ENCODE measurements at regions not wholly inside any gene's neighbourhood (a gene's known extent, or its start where the extent isn't known, plus 50 kb on each side); places are given as distances from the start of the nearest gene placed in this dataset.

GRCh38 chr12:59839514-59839913 is 243.7 kb downstream of the SLC16A7 start:
- no peaks in the 10 kb centered on the region for H3K4me1 Mint-ChIP-seq (ENCODE audit: low read depth)
- intact Hi-C loops (cut with micrococcal nuclease): loop anchor here (10.0 kb wide), 1 partner anchor 395 kb away; no protein-coding TSS in a partner anchor
- no peak overlapping the region for H3K4me3 Mint-ChIP-seq
- H3K36me3 Mint-ChIP-seq (ENCODE audit: low read depth): no peaks in the 10 kb centered on the region
- H3K27ac Mint-ChIP-seq: no peak overlapping the region
- H3K27me3 Mint-ChIP-seq: no peaks in the 10 kb centered on the region
- H3K9me3 Mint-ChIP-seq: no peaks in the 10 kb centered on the region

- intact Hi-C loops (cut with micrococcal nuclease): no loop called here
- no peaks in the 10 kb centered on the region for H3K9me3 Mint-ChIP-seq
- H3K4me1 Mint-ChIP-seq (ENCODE audit: low read depth): no peaks in the 10 kb centered on the region
- no peak overlapping the region for H3K4me3 Mint-ChIP-seq
- H3K27me3 Mint-ChIP-seq: no peaks in the 10 kb centered on the region
- no peak overlapping the region for H3K27ac Mint-ChIP-seq
- no peaks in the 10 kb centered on the region for H3K36me3 Mint-ChIP-seq (ENCODE audit: low read depth)
Measured at GRCh38 chr12:59843260-59843843, 247.5 kb downstream of the SLC16A7 start.

GRCh38 chr12:59844750-59845149 is 248.9 kb downstream of the SLC16A7 start:
- H3K9me3 Mint-ChIP-seq: no peaks in the 10 kb centered on the region
- H3K27me3 Mint-ChIP-seq: no peaks in the 10 kb centered on the region
- H3K27ac Mint-ChIP-seq: no peak overlapping the region
- H3K4me1 Mint-ChIP-seq (ENCODE audit: low read depth): no peaks in the 10 kb centered on the region
- intact Hi-C loops (cut with micrococcal nuclease): no loop called here
- H3K4me3 Mint-ChIP-seq: no peak overlapping the region
- H3K36me3 Mint-ChIP-seq (ENCODE audit: low read depth): no peaks in the 10 kb centered on the region

GRCh38 chr12:59845293-59845692 is 249.5 kb downstream of the SLC16A7 start:
- Mint-ChIP-seq H3K27me3 (no peaks in the 10 kb centered on the region), H3K36me3 (ENCODE audit: low read depth) (no peaks in the 10 kb centered on the region), H3K9me3 (no peaks in the 10 kb centered on the region), H3K4me3 (no peak overlapping the region), H3K27ac (no peak overlapping the region), H3K4me1 (ENCODE audit: low read depth) (no peaks in the 10 kb centered on the region)
- intact Hi-C loops (cut with micrococcal nuclease): no loop called here

GRCh38 chr12:59847127-59847526 is 251.3 kb downstream of the SLC16A7 start:
- no peak overlapping the region for H3K27ac Mint-ChIP-seq
- H3K9me3 Mint-ChIP-seq: no peaks in the 10 kb centered on the region
- no peaks in the 10 kb centered on the region for H3K4me1 Mint-ChIP-seq (ENCODE audit: low read depth)
- intact Hi-C loops (cut with micrococcal nuclease): no loop called here
- no peaks in the 10 kb centered on the region for H3K36me3 Mint-ChIP-seq (ENCODE audit: low read depth)
- H3K27me3 Mint-ChIP-seq: no peaks in the 10 kb centered on the region
- no peak overlapping the region for H3K4me3 Mint-ChIP-seq

GRCh38 chr12:59850268-59850667 is 254.4 kb downstream of the SLC16A7 start:
- no peaks in the 10 kb centered on the region for H3K27me3 Mint-ChIP-seq
- H3K4me3 Mint-ChIP-seq: no peak overlapping the region
- H3K27ac Mint-ChIP-seq: no peak overlapping the region
- H3K36me3 Mint-ChIP-seq (ENCODE audit: low read depth): no peaks in the 10 kb centered on the region
- no peaks in the 10 kb centered on the region for H3K4me1 Mint-ChIP-seq (ENCODE audit: low read depth)
- intact Hi-C loops (cut with micrococcal nuclease): no loop called here
- no peaks in the 10 kb centered on the region for H3K9me3 Mint-ChIP-seq

- Mint-ChIP-seq H3K9me3 (peaks cover 38% of the 10 kb centered on the region), H3K27me3 (no peaks in the 10 kb centered on the region), H3K4me3 (no peak overlapping the region), H3K4me1 (ENCODE audit: low read depth) (no peaks in the 10 kb centered on the region), H3K36me3 (ENCODE audit: low read depth) (no peaks in the 10 kb centered on the region), H3K27ac (no peak overlapping the region)
- intact Hi-C loops (cut with micrococcal nuclease): no loop called here
Measured at GRCh38 chr12:59858508-59859170, 262.8 kb downstream of the SLC16A7 start.

GRCh38 chr12:59859171-59859510 is 263.3 kb downstream of the SLC16A7 start:
- H3K4me3 Mint-ChIP-seq: no peak overlapping the region
- no peaks in the 10 kb centered on the region for H3K4me1 Mint-ChIP-seq (ENCODE audit: low read depth)
- H3K27ac Mint-ChIP-seq: no peak overlapping the region
- H3K27me3 Mint-ChIP-seq: no peaks in the 10 kb centered on the region
- intact Hi-C loops (cut with micrococcal nuclease): no loop called here
- H3K36me3 Mint-ChIP-seq (ENCODE audit: low read depth): no peaks in the 10 kb centered on the region
- peaks cover 38% of the 10 kb centered on the region for H3K9me3 Mint-ChIP-seq

- H3K4me1 Mint-ChIP-seq (ENCODE audit: low read depth): no peaks in the 10 kb centered on the region
- H3K9me3 Mint-ChIP-seq: peaks cover 27% of the 10 kb centered on the region
- H3K36me3 Mint-ChIP-seq (ENCODE audit: low read depth): no peaks in the 10 kb centered on the region
- intact Hi-C loops (cut with micrococcal nuclease): no loop called here
- H3K4me3 Mint-ChIP-seq: no peak overlapping the region
- no peak overlapping the region for H3K27ac Mint-ChIP-seq
- no peaks in the 10 kb centered on the region for H3K27me3 Mint-ChIP-seq
Measured at GRCh38 chr12:59861635-59862034, 265.8 kb downstream of the SLC16A7 start.

GRCh38 chr12:59867055-59867454 is 271.2 kb downstream of the SLC16A7 start:
- Mint-ChIP-seq H3K27me3 (no peaks in the 10 kb centered on the region), H3K9me3 (peaks cover 22% of the 10 kb centered on the region), H3K4me1 (ENCODE audit: low read depth) (no peaks in the 10 kb centered on the region), H3K27ac (no peak overlapping the region), H3K4me3 (no peak overlapping the region), H3K36me3 (ENCODE audit: low read depth) (no peaks in the 10 kb centered on the region)
- intact Hi-C loops (cut with micrococcal nuclease): no loop called here

- intact Hi-C loops (cut with micrococcal nuclease): no loop called here
- Mint-ChIP-seq H3K36me3 (ENCODE audit: low read depth) (no peaks in the 10 kb centered on the region), H3K27me3 (no peaks in the 10 kb centered on the region), H3K9me3 (peaks cover 22% of the 10 kb centered on the region), H3K4me3 (no peak overlapping the region), H3K27ac (no peak overlapping the region), H3K4me1 (ENCODE audit: low read depth) (no peaks in the 10 kb centered on the region)
Measured at GRCh38 chr12:59867689-59868088, 271.9 kb downstream of the SLC16A7 start.

GRCh38 chr12:59871779-59872178 is 275.9 kb downstream of the SLC16A7 start:
- intact Hi-C loops (cut with micrococcal nuclease): no loop called here
- Mint-ChIP-seq H3K36me3 (ENCODE audit: low read depth) (no peaks in the 10 kb centered on the region), H3K4me3 (no peak overlapping the region), H3K27ac (no peak overlapping the region), H3K4me1 (ENCODE audit: low read depth) (peaks cover 6% of the 10 kb centered on the region), H3K9me3 (peaks cover 30% of the 10 kb centered on the region), H3K27me3 (no peaks in the 10 kb centered on the region)

GRCh38 chr12:59873136-59873535 is 277.3 kb downstream of the SLC16A7 start:
- Mint-ChIP-seq H3K4me1 (ENCODE audit: low read depth) (peaks cover 6% of the 10 kb centered on the region), H3K4me3 (no peak overlapping the region), H3K36me3 (ENCODE audit: low read depth) (no peaks in the 10 kb centered on the region), H3K9me3 (peaks cover 30% of the 10 kb centered on the region), H3K27ac (no peak overlapping the region), H3K27me3 (no peaks in the 10 kb centered on the region)
- intact Hi-C loops (cut with micrococcal nuclease): no loop called here

GRCh38 chr12:59874781-59875180 is 279.0 kb downstream of the SLC16A7 start:
- no peak overlapping the region for H3K4me3 Mint-ChIP-seq
- no peak overlapping the region for H3K27ac Mint-ChIP-seq
- peaks cover 30% of the 10 kb centered on the region for H3K9me3 Mint-ChIP-seq
- H3K27me3 Mint-ChIP-seq: no peaks in the 10 kb centered on the region
- H3K36me3 Mint-ChIP-seq (ENCODE audit: low read depth): no peaks in the 10 kb centered on the region
- intact Hi-C loops (cut with micrococcal nuclease): no loop called here
- peaks cover 6% of the 10 kb centered on the region for H3K4me1 Mint-ChIP-seq (ENCODE audit: low read depth)

- Mint-ChIP-seq H3K4me3 (no peak overlapping the region), H3K36me3 (ENCODE audit: low read depth) (no peaks in the 10 kb centered on the region), H3K9me3 (peaks cover 9% of the 10 kb centered on the region), H3K4me1 (ENCODE audit: low read depth) (no peaks in the 10 kb centered on the region), H3K27me3 (no peaks in the 10 kb centered on the region), H3K27ac (no peak overlapping the region)
- intact Hi-C loops (cut with micrococcal nuclease): no loop called here
Measured at GRCh38 chr12:59886131-59886733, 290.4 kb downstream of the SLC16A7 start.
